Chondrocyte (in vitro differentiated cells): ENCODE measurements at regions not wholly inside any gene's neighbourhood (a gene's known extent, or its start where the extent isn't known, plus 50 kb on each side); places are given as distances from the start of the nearest gene placed in this dataset.

ENCODE experiments used
- DNase-seq: peaks from one replicate; pipeline ENCODE4 v3.0.0; 2021; ENCODE audit warnings: mixed read lengths, low spot score
- H3K27ac Mint-ChIP-seq: one replicate; pipeline ENCODE4 v1.8.0; 2021; ENCODE audit warnings: mild to moderate bottlenecking, moderate library complexity, mixed read lengths; ENCODE audit not compliant: unreplicated experiment
- H3K27me3 Mint-ChIP-seq: 2 replicates; pipeline ENCODE4 v1.8.0; 2021; ENCODE audit warnings: low read depth, mixed read lengths
- H3K36me3 Mint-ChIP-seq: 2 replicates; pipeline ENCODE4 v1.8.0; 2021; ENCODE audit warnings: low read depth, mixed read lengths
- H3K4me1 Mint-ChIP-seq: 2 replicates; pipeline ENCODE4 v1.8.0; 2021; ENCODE audit warnings: low read depth, mild to moderate bottlenecking, mixed read lengths
- H3K4me3 Mint-ChIP-seq: one replicate; pipeline ENCODE4 v1.8.0; 2021; ENCODE audit warnings: mild to moderate bottlenecking, moderate library complexity, mixed read lengths; ENCODE audit not compliant: unreplicated experiment
- H3K9me3 Mint-ChIP-seq: 2 replicates; pipeline ENCODE4 v1.8.0; 2021; ENCODE audit warnings: low read depth, mixed read lengths
- CTCF ChIP-seq: fragments of 200-600 bp; sonication (generic); IDR thresholded peaks from 2 replicates; pipeline ENCODE4 v1.5.0; 2021; ENCODE audit warnings: antibody characterized with exemption, mild to moderate bottlenecking, moderate library complexity

DNA sequence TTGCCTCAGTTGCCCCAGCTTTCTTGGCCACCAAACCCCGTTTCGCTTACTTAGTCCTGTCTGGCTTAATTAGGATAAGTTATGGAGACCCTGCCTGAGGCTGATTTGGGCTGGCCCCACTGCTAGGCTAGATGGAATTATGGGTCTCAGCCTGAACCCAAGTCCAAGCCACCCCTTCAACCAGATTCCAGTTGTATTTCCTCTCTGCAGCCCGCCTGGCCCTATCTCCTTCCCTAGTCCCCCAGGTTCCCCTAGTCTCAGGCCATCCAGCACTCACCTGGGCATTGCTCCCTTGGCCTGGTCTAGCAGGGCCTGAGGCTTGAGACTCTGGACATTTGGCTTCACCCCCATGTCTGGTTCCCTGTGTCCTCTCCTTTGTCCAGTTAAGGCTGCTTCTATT lies 111.7 kb upstream of the IPO9 start:
- H3K4me3 Mint-ChIP-seq = no peak overlapping the region
- no peak for TF ChIP-seq CTCF
- H3K4me1 Mint-ChIP-seq = peaks cover 81% of the 10 kb centered on the region
- peaks cover 20% of the 10 kb centered on the region for H3K36me3 Mint-ChIP-seq
- no peaks in the 10 kb centered on the region for H3K27me3 Mint-ChIP-seq
- peak; percentile 28 for DNase-seq
- no peaks in the 10 kb centered on the region for H3K9me3 Mint-ChIP-seq
- no peak overlapping the region for H3K27ac Mint-ChIP-seq

DNA sequence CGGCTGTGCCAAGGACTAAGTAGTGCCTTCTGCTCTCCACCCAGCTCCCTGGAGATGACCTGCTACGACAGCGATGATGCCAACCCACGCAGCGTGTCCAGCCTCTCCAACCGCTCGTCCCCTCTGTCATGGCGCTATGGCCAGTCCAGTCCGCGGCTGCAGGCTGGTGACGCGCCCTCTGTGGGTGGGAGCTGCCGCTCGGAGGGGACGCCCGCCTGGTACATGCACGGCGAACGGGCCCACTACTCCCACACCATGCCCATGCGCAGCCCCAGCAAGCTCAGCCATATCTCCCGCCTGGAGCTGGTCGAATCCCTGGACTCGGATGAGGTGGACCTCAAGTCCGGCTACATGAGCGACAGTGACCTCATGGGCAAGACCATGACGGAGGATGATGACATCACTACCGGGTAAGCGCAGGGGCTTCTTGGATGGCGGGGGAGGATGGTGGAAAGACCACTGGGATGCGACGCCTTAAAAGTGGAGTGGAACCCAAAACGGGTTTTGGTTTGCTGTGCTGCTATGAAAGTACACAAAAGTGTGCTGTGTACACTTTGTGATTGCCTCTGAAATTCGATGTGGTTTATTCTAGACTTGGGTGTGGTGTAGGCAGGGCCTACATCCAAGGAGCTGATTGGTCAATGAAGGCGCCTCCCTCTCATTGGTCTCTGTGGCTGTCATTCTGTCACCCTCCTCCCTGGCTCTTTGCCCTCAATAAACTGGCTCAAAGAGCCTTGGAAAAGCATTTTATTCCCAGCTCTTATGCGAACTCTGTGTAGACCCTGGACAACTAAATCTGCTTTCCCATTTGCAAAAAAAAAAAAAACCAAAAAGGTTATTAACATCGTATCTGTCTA lies 110.4 kb upstream of the IPO9 start:
- peak; percentile 90 for DNase-seq
- H3K27me3 Mint-ChIP-seq = no peaks in the 10 kb centered on the region
- no peak for TF ChIP-seq CTCF

GRCh38 chr1:201719812-201720521 lies 109.0 kb upstream of the IPO9 start:
- no peaks in the 10 kb centered on the region for H3K9me3 Mint-ChIP-seq
- H3K4me1 Mint-ChIP-seq = peaks cover 80% of the 10 kb centered on the region
- peak overlapping the region; percentile 84 for H3K27ac Mint-ChIP-seq
- peaks cover 20% of the 10 kb centered on the region for H3K36me3 Mint-ChIP-seq
- DNase-seq = no peak
- H3K27me3 Mint-ChIP-seq = no peaks in the 10 kb centered on the region
- no peak for TF ChIP-seq CTCF
- no peak overlapping the region for H3K4me3 Mint-ChIP-seq

More for the DNA sequence above, 110.4 kb upstream of the IPO9 start:
- H3K4me1 Mint-ChIP-seq = peaks cover 80% of the 10 kb centered on the region
- no peak overlapping the region for H3K4me3 Mint-ChIP-seq
- H3K36me3 Mint-ChIP-seq = peaks cover 20% of the 10 kb centered on the region
- peak overlapping the region; percentile 57 for H3K27ac Mint-ChIP-seq
- no peaks in the 10 kb centered on the region for H3K9me3 Mint-ChIP-seq

- peaks cover 80% of the 10 kb centered on the region for H3K4me1 Mint-ChIP-seq
- no peak for DNase-seq
- peak overlapping the region; percentile 94 for H3K27ac Mint-ChIP-seq
- no peak overlapping the region for H3K4me3 Mint-ChIP-seq
- H3K9me3 Mint-ChIP-seq = no peaks in the 10 kb centered on the region
- no peaks in the 10 kb centered on the region for H3K27me3 Mint-ChIP-seq
- no peak for TF ChIP-seq CTCF
- H3K36me3 Mint-ChIP-seq = peaks cover 20% of the 10 kb centered on the region
These were observed 108.5 kb upstream of the IPO9 start for GRCh38 chr1:201720522-201720844.

DNA sequence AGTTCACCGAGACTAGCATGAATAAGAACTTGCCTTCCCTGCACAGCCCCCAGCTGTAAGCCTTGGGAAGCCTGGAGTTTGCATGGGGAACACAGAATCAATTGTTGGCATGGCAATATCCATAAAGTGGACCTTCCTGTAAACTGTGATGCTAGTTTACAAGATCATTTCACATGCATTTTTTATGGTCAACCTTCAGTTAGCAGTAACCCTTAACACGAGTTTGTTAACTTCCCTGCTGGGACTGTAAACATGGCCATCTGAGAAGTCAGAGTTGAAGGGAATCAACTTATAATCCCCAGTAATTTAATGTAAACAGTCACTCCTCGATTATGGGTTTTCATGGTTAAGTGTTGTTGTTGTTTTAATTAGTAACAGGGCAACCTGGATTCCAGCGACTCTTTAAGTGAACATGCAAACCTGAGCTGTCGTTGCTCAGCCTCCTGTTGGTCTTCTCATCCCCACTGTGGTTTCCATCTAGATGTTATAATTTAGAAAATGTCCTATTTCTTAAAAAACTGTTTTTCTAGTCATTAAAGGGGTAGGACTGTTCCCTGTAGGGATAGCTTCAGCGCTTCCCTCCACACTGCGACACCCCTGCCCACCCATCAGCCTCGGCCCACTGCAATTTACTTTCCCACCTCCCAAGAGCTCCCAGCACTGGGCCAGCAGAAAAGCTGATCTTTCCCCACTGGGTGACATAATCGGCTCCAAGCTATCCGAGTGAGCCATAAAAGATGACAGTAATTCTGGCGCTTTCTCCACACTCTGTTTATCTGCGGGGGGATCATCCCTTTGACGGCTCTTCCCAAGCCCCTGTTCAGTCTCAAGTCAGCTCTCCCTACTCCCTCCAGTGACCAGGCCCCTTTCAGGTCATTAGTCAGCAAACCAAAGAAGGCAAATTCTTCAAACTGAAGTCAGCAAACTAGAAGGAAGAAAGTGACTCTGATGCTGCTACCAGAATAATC lies 107.6 kb upstream of the IPO9 start:
- H3K27me3 Mint-ChIP-seq = no peaks in the 10 kb centered on the region
- no peak overlapping the region for H3K4me3 Mint-ChIP-seq
- no peak for TF ChIP-seq CTCF
- H3K27ac Mint-ChIP-seq = peak overlapping the region; percentile 94
- H3K9me3 Mint-ChIP-seq = no peaks in the 10 kb centered on the region
- H3K4me1 Mint-ChIP-seq = peaks cover 76% of the 10 kb centered on the region
- H3K36me3 Mint-ChIP-seq = peaks cover 20% of the 10 kb centered on the region
- no peak for DNase-seq
